ENCODE measurements at regions not wholly inside any gene's neighbourhood (a gene's known extent, or its start where the extent isn't known, plus 50 kb on each side); places are given as distances from the start of the nearest gene placed in this dataset.
"Not testable (repeated sequence)": the region's sequence is repeated elsewhere in the genome, so short reads cannot be mapped to it uniquely, and the experiment has no call there.

DNA sequence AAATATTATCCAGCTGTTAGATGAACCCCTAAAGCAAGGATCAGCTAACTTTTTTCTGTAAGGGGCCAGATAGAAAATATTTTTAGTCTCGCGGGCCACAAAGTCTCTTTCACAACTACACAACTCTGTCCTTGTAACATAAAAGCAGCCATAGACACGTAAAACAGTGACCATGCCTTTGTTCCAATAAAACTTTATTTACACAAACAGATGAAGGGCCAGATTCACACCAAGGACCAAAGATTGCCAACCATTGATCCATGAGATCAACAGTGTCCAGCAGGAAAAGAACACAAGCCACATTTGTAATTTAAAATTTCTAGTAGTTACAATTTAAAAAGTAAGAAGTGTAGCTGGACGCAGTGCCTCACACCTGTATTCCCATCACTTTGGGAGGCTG is 109.7 kb downstream of the PHETA1 start:
- 100% methylated on average over 1 of the region's 4 CpGs for WGBS (ENCODE audit: insufficient coverage, low lambda C conversion rate)
- Histone ChIP-seq H3K27me3 (ENCODE audit: control insufficient read depth, insufficient read depth, low read length) (no peaks in the 10 kb centered on the region), H3K36me3 (ENCODE audit: control insufficient read depth, insufficient read depth, low read length) (no peaks in the 10 kb centered on the region)

DNA sequence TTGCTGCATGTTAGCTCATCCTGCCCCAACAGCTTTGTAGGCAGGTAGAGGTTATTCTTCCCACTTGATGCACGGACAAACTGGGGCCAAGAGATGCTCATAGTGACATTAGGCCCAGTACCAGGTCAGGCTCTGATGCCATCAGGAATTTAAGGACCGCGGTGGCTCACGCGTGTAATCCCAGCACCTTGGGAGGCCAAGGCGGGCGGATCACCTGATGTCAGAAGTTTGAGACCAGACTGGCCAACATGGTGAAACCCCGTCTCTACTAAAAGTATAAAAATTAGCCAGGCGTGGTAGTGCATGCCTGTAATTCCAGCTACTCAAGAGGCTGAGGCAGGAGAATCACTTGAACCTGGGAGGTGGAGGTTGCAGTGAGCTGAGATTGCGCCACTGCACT is 110.8 kb downstream of the PHETA1 start:
- H3K9me3 ChIP-seq (ENCODE audit: control insufficient read depth, low read depth, low read length); H3K4me3 ChIP-seq (ENCODE audit: low read length); DNase-seq; H3K27me3 ChIP-seq (ENCODE audit: control insufficient read depth, insufficient read depth, low read length); H3K4me1 ChIP-seq (ENCODE audit: control insufficient read depth, insufficient read depth, low read length); H3K27ac ChIP-seq (ENCODE audit: low read length); H3K36me3 ChIP-seq (ENCODE audit: control insufficient read depth, insufficient read depth, low read length): not testable (repeated sequence)
- no CpG with 5 or more reads among the region's 10 CpGs for WGBS (ENCODE audit: insufficient coverage, low lambda C conversion rate)

More for the DNA sequence above, 109.7 kb downstream of the PHETA1 start:
- no peak for DNase-seq
- Histone ChIP-seq H3K4me3 (ENCODE audit: low read length) (no peak overlapping the region), H3K27ac (ENCODE audit: low read length) (no peak overlapping the region), H3K9me3 (ENCODE audit: control insufficient read depth, low read depth, low read length) (no peaks in the 10 kb centered on the region), H3K4me1 (ENCODE audit: control insufficient read depth, insufficient read depth, low read length) (no peaks in the 10 kb centered on the region)

DNA sequence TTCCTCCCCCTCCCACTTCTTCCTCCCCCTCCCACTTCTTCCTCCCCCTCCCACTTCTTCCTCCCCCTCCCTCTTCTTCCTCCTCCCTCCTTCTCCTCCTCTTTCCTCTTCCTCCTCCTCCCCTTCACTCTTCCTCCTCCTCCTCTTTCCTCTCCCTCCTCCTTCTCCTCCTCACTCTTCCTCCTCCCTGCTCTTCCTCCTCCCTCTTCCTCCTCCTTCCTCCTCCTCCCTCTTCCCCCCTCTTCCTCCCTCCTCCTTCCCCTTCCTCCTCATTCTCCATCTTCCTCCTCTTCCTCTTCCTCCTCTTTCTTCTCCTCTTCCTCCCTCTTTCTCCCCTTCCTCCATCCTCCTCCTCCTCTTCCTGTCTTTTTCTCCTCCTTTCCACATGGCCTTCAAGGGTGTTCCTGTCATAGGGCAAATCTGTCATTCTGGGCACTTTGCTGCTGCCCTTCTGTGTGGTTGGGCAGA is 111.4 kb downstream of the PHETA1 start:
- Histone ChIP-seq H3K27me3 (ENCODE audit: control insufficient read depth, insufficient read depth, low read length) (no peaks in the 10 kb centered on the region), H3K36me3 (ENCODE audit: control insufficient read depth, insufficient read depth, low read length) (no peaks in the 10 kb centered on the region), H3K9me3 (ENCODE audit: control insufficient read depth, low read depth, low read length) (no peaks in the 10 kb centered on the region), H3K4me1 (ENCODE audit: control insufficient read depth, insufficient read depth, low read length) (no peaks in the 10 kb centered on the region), H3K27ac (ENCODE audit: low read length) (no peak overlapping the region), H3K4me3 (ENCODE audit: low read length) (no peak overlapping the region)
- DNase-seq = no peak

- Histone ChIP-seq H3K27me3 (ENCODE audit: control insufficient read depth, insufficient read depth, low read length) (no peaks in the 10 kb centered on the region), H3K9me3 (ENCODE audit: control insufficient read depth, low read depth, low read length) (no peaks in the 10 kb centered on the region), H3K4me3 (ENCODE audit: low read length) (no peak overlapping the region), H3K27ac (ENCODE audit: low read length) (no peak overlapping the region), H3K4me1 (ENCODE audit: control insufficient read depth, insufficient read depth, low read length) (no peaks in the 10 kb centered on the region), H3K36me3 (ENCODE audit: control insufficient read depth, insufficient read depth, low read length) (no peaks in the 10 kb centered on the region)
- no peak for DNase-seq
- no CpG with 5 or more reads among the region's 10 CpGs for WGBS (ENCODE audit: insufficient coverage, low lambda C conversion rate)
These were observed 112.1 kb downstream of the PHETA1 start for GRCh38 chr12:111256629-111257434.

DNA sequence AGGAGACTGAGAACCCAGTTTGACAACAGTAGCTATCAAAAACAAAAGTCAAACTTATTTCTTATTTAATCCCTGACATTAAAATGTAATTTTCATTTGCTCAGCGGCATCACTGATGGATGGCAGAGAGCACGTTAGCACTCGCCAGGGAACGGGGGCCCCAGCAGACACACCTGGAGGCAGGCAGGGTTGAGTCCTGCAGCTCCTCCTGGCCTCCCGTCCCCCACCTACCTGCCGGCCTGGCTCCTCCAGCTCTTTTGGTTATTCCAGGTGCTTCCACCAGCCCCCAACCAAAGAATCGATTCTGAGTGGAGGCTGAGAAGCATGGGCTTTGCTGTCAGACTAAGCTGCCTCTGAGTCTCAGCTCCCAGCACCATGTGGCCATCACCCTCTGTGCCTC is 113.6 kb downstream of the PHETA1 start:
- Histone ChIP-seq H3K27me3 (ENCODE audit: control insufficient read depth, insufficient read depth, low read length) (no peaks in the 10 kb centered on the region), H3K36me3 (ENCODE audit: control insufficient read depth, insufficient read depth, low read length) (no peaks in the 10 kb centered on the region), H3K4me3 (ENCODE audit: low read length) (no peak overlapping the region), H3K4me1 (ENCODE audit: control insufficient read depth, insufficient read depth, low read length) (no peaks in the 10 kb centered on the region), H3K9me3 (ENCODE audit: control insufficient read depth, low read depth, low read length) (no peaks in the 10 kb centered on the region), H3K27ac (ENCODE audit: low read length) (no peak overlapping the region)
- DNase-seq = no peak
- no CpG with 5 or more reads among the region's 7 CpGs for WGBS (ENCODE audit: insufficient coverage, low lambda C conversion rate)

DNA sequence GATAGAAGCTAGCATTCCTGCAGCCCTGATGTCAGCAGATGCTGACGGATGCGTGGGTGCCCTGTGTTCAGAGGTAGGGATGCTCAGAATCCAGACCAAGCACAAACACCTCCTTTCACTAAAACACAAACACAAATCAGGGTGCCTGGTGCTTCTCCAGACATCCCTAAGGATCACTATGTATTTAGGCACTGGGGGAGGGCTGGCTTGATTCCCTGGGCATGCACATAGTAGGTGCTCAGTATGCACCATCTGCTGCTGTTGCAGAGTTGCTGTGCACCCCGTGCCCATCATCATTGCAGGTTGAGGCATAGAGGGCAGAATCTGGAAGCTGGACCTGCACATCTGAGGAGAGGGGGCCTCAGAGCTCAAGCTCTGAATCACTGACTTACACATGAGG is 114.8 kb downstream of the PHETA1 start:
- no peak overlapping the region for H3K4me3 ChIP-seq (ENCODE audit: low read length)
- no peaks in the 10 kb centered on the region for H3K4me1 ChIP-seq (ENCODE audit: control insufficient read depth, insufficient read depth, low read length)
- no peaks in the 10 kb centered on the region for H3K9me3 ChIP-seq (ENCODE audit: control insufficient read depth, low read depth, low read length)
- DNase-seq = no peak
- no CpG with 5 or more reads among the region's 3 CpGs for WGBS (ENCODE audit: insufficient coverage, low lambda C conversion rate)
- no peaks in the 10 kb centered on the region for H3K36me3 ChIP-seq (ENCODE audit: control insufficient read depth, insufficient read depth, low read length)
- no peaks in the 10 kb centered on the region for H3K27me3 ChIP-seq (ENCODE audit: control insufficient read depth, insufficient read depth, low read length)
- H3K27ac ChIP-seq (ENCODE audit: low read length) = no peak overlapping the region

DNA sequence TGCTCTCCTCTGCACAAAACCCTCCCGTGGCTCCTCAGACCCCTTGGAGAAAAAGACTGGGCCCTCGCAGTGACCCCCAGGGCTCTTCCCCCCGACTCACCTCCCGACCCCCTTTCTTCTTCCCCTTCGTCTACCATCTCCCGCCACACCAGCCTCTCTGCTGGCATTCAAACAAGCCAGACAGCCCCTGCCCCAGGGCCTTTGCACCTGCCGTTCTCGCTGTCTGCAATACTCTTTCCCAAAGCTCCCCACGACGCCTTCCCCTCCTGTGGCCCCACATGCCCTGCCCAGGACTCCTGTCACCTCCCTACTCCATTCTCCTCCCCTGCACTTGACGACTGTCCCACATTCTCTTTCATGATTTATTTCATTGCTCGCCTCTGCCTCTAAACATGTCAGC is 115.7 kb downstream of the PHETA1 start:
- H3K36me3 ChIP-seq (ENCODE audit: control insufficient read depth, insufficient read depth, low read length) = no peaks in the 10 kb centered on the region
- H3K27ac ChIP-seq (ENCODE audit: low read length) = no peak overlapping the region
- WGBS (ENCODE audit: insufficient coverage, low lambda C conversion rate) = 92% methylated on average over 2 of the region's 12 CpGs
- H3K9me3 ChIP-seq (ENCODE audit: control insufficient read depth, low read depth, low read length) = no peaks in the 10 kb centered on the region
- no peaks in the 10 kb centered on the region for H3K4me1 ChIP-seq (ENCODE audit: control insufficient read depth, insufficient read depth, low read length)
- no peaks in the 10 kb centered on the region for H3K27me3 ChIP-seq (ENCODE audit: control insufficient read depth, insufficient read depth, low read length)
- no peak overlapping the region for H3K4me3 ChIP-seq (ENCODE audit: low read length)
- DNase-seq = no peak

GRCh38 chr12:111251787-111252186 is 117.1 kb downstream of the PHETA1 start:
- WGBS (ENCODE audit: insufficient coverage, low lambda C conversion rate) = no CpG with 5 or more reads among the region's 7 CpGs
- Histone ChIP-seq H3K36me3 (ENCODE audit: control insufficient read depth, insufficient read depth, low read length) (no peaks in the 10 kb centered on the region), H3K27me3 (ENCODE audit: control insufficient read depth, insufficient read depth, low read length) (no peaks in the 10 kb centered on the region), H3K4me1 (ENCODE audit: control insufficient read depth, insufficient read depth, low read length) (no peaks in the 10 kb centered on the region), H3K9me3 (ENCODE audit: control insufficient read depth, low read depth, low read length) (no peaks in the 10 kb centered on the region), H3K4me3 (ENCODE audit: low read length) (no peak overlapping the region), H3K27ac (ENCODE audit: low read length) (no peak overlapping the region)
- no peak for DNase-seq

GRCh38 chr12:111251058-111251730 is 117.7 kb downstream of the PHETA1 start:
- H3K9me3 ChIP-seq (ENCODE audit: control insufficient read depth, low read depth, low read length) = no peaks in the 10 kb centered on the region
- H3K4me1 ChIP-seq (ENCODE audit: control insufficient read depth, insufficient read depth, low read length) = no peaks in the 10 kb centered on the region
- H3K4me3 ChIP-seq (ENCODE audit: low read length) = no peak overlapping the region
- H3K36me3 ChIP-seq (ENCODE audit: control insufficient read depth, insufficient read depth, low read length) = no peaks in the 10 kb centered on the region
- 89% methylated on average over 3 of the region's 14 CpGs for WGBS (ENCODE audit: insufficient coverage, low lambda C conversion rate)
- no peak overlapping the region for H3K27ac ChIP-seq (ENCODE audit: low read length)
- DNase-seq = no peak
- no peaks in the 10 kb centered on the region for H3K27me3 ChIP-seq (ENCODE audit: control insufficient read depth, insufficient read depth, low read length)

GRCh38 chr12:111250251-111250881 is 118.5 kb downstream of the PHETA1 start:
- Histone ChIP-seq H3K36me3 (ENCODE audit: control insufficient read depth, insufficient read depth, low read length) (no peaks in the 10 kb centered on the region), H3K4me3 (ENCODE audit: low read length) (no peak overlapping the region), H3K9me3 (ENCODE audit: control insufficient read depth, low read depth, low read length) (no peaks in the 10 kb centered on the region), H3K27me3 (ENCODE audit: control insufficient read depth, insufficient read depth, low read length) (no peaks in the 10 kb centered on the region), H3K4me1 (ENCODE audit: control insufficient read depth, insufficient read depth, low read length) (no peaks in the 10 kb centered on the region), H3K27ac (ENCODE audit: low read length) (no peak overlapping the region)
- DNase-seq = no peak
- no CpG with 5 or more reads among the region's 11 CpGs for WGBS (ENCODE audit: insufficient coverage, low lambda C conversion rate)

Data from large intestine (tissue), 3 donors.